HG02885 (cell line): ENCODE measurements at regions not wholly inside any gene's neighbourhood (a gene's known extent, or its start where the extent isn't known, plus 50 kb on each side); places are given as distances from the start of the nearest gene placed in this dataset.
A peak's percentile ranks its signal among the peaks of the same experiment; 100 is the strongest.
"Not testable (repeated sequence)": the region's sequence is repeated elsewhere in the genome, so short reads cannot be mapped to it uniquely, and the experiment has no call there.

Experiments
- ATAC-seq: cut with Tn5 transposase; IDR thresholded peaks from one replicate; pipeline ENCODE4 v1.9.1; 2021; ENCODE audit warnings: mild to moderate bottlenecking; ENCODE audit not compliant: unreplicated experiment, poor library complexity

DNA sequence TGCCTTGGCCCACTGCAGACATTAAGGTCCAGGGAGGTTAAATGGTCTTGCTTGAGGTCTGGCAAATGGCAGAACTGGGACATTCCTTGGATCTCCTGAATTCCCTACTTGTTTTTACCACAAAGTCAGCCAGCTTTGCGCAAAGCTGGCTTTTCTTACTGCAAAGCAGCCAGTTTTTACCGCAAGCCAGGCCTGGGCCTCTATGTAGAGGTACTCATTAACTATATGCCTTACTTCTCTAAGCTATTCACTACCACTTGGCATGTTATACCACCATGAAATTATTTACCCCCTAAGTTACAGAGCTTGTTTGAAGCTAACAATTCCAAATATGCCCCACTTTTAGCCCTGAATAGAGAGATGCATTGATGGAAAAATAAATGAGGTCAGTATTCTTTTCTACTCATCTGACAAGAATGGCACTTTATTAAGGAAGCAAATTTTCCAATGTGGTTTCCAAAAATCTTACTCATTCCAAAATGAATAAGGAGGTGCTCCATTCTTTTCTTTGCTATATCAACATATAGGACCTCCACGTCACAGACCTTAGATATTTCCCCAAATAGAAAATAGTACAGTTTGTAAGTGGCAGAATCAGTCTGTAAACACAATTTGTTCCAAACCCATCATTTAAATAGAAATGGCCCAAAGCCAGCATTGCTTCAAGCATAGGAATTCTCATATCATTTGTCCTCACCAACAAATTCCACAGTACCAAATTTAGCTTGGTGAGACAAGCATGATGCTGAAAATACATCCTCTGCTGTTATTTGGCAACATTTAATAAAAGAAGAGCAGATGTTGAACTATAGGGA lies 143.9 kb upstream of the TSC22D1 start:
- ATAC-seq, result no peak

DNA sequence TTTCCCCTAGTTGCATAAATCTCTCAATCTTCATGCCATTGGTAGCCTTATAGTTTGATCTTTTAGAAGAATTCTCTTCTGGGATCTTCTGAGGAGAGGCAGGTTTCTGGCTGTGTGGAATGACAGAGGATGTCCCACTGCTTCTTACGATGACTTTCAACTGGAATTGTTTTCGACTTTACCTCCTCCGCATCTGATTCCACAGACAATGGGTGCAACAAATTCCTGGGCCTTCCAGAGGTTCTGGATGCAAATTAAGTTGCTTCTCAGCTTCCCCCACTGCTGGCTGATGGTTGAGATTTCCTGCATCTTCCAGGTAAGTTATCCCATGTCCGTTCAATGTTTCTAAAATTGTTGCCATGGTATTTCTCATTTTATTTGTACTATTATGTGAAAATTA lies 142.3 kb upstream of the TSC22D1 start:
- ATAC-seq, result no peak

DNA sequence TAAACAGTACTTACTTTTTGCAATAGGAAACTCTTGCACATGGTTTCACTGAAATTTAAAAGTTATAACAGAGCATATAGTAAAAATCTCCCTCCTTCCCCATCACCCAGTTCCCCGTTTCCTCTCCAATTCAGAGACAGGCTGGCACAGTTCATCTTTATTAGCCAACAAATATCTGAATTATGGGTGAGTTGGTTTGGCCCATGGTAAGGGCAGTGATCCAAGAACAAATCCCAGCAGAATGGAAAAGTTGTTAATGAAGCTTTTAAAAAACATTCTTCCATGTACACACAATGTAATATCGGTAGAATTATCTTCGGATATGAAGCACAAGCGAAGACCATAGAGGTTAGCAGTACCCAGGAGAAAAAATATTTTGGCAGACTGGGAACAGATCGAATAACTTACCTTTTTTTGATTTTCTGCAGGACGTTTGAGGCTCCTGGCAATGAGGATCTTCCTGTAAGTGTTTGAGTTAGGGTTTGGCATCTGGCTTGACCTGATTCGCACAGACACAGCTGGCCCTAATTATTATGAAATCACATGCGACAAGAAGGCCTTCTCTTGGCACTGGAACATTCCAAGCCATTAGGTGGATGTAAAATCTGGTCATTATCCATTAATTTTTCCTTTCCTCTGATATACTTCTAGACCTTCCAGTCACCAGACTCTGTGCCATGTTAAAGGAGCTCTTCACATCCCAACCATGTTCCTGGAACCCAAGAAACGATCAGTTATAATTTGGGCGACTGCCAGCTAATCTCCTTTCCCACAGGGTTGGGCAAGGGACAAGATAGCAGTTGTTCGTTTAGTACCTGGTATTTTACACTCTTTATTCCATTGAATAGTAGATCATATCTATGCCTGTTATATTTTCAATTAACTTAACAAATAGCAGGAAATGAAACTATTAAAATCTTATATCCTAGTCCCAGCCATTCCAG lies 139.4 kb upstream of the TSC22D1 start:
- ATAC-seq, result no peak

- ATAC-seq, result no peak
Measured at GRCh38 chr13:44713788-44714469, 137.8 kb upstream of the TSC22D1 start.

- ATAC-seq, result no peak
Measured at GRCh38 chr13:44711706-44712105, 135.6 kb upstream of the TSC22D1 start.

DNA sequence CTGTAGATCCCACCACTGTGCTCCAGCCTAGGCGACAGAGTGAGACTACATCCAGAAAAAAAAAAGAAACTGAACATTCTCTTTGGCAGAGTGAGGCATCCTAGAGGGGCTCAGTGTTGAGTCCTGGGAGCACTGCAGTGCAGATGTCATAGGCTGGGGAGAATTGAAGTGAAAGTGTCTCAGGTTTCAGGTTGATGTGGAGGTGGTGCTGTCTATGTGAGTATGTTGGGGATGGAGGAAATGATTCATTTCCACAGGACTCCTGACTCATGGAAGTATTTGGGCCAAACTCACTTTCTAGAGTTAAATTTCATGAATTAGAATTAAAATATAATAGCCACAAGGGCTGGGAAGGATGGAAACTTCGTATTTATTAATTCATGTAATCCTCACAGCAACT lies 134.4 kb upstream of the TSC22D1 start:
- ATAC-seq, result peak; percentile 86

GRCh38 chr13:44704811-44705210 lies 128.7 kb upstream of the TSC22D1 start:
- ATAC-seq, result not testable (repeated sequence)

DNA sequence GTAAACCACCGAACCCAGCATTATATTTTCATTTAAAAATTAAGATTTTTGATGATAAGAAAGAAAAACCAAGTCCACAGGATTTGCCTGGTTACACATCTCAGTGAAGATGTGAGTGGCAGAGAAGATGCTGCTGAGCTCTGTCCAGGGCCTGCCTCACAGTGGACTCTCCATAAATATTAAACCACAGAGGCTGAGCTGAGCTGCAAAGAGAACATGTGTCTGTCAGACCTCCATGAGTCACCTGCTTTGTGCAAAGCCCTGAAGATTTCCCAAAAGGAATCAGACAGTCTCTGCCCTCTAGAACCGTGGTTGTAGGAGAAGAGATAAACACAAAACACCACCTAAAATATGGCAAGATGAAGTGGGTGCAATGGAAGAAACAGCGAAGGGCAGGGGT lies 127.2 kb upstream of the TSC22D1 start:
- ATAC-seq, result no peak

- ATAC-seq, result no peak
Measured at GRCh38 chr13:44698066-44698465, 121.9 kb upstream of the TSC22D1 start.

DNA sequence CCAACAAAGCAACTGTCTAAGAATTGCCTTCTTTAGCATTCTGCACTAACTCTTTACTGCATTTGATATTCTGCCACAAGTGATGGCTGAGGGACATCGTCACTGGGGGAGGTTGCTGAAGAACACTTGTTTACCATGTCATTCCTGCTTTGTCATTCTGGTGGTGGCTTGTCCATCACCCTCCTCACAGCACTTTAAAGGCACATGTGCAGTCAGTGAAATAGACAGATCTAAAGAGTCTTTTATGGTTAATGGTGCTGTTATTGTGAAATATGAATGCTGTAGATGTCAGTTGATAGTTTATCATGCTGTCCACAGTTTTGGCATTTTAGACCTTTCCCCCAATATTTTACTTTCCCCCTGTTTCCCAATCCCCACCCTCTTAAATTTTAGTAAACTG lies 120.9 kb upstream of the TSC22D1 start:
- ATAC-seq, result no peak

- ATAC-seq, result no peak
Measured at GRCh38 chr13:44695520-44695919, 119.4 kb upstream of the TSC22D1 start.

- ATAC-seq, result no peak
Measured at GRCh38 chr13:44694842-44695241, 118.7 kb upstream of the TSC22D1 start.

GRCh38 chr13:44694291-44694690 lies 118.2 kb upstream of the TSC22D1 start:
- ATAC-seq, result no peak

DNA sequence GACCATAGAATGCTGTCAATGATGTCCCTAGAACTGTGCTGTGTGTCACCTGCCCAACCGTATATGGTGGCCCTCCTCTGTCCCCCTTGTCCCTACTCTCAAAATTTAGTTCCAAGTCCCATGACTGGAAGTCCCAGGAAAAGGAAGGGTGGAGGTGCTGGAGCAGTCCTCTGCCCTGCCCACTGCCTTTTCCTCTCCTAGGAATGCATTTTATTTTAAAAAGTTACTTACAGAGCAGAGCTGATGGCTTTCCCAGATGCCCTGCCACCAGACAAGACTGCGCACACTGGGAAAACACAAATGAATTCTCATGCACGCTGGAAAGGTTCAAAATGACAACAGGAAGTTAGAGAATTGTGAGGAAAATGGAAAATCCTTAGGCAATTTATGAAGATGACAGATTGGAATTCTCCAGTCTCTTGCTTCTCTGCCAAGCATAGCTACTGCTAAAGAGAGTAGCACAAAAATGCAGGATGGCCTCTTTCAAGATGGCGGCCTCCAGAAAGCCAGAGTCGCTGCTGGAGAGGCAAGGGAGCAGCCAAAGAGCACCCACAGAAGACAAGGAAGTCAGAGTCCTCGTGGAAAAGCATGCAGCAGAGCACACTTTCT lies 117.1 kb upstream of the TSC22D1 start:
- no peak for ATAC-seq

DNA sequence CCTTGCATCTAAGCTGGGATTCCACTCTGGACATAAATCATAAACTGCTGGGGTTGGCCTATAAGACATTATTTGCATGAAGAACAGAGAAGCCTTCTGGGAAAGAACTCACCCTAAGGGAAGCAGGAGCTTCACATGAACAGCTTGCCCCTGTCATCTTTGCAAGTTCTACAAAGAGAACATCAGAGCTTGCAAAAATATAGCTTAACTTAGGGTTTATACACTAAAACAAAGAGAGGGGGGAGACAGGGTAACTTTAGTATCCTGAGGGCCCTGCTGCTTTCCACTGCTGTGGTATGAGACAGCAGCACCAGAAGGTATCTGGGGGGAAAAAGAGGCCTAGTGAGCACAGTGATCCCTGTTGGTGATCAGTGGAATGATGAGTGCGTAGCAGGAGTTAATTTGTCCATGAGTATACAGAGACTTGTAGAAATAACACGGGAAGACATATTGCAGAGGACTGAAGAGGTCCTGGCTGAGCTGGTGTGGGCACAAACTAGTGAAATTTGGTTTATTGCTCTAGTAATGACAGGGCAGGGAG lies 116.1 kb upstream of the TSC22D1 start:
- ATAC-seq, result no peak

GRCh38 chr13:44690376-44690775 lies 114.2 kb upstream of the TSC22D1 start:
- no peak for ATAC-seq

GRCh38 chr13:44688652-44689051 lies 112.5 kb upstream of the TSC22D1 start:
- ATAC-seq, result no peak

- no peak for ATAC-seq
Measured at GRCh38 chr13:44686531-44686934, 110.4 kb upstream of the TSC22D1 start.

GRCh38 chr13:44685641-44686040 lies 109.5 kb upstream of the TSC22D1 start:
- ATAC-seq, result no peak

DNA sequence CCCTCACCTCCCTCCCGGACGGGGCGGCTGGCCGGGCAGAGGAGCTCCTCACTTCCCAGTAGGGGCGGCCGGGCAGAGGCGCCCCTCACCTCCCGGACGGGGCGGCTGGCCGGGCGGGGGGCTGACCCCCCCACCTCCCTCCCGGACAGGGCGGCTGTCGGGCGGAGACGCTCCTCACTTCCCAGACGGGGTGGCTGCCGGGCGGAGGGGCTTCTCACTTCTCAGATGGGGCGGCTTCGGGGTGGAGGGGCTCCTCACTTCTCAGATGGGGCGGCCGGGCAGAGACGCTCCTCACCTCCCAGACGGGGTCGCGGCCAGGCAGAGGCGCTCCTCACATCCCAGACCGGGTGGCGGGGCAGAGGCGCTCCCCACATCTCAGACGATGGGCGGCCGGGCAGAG lies 106.3 kb upstream of the TSC22D1 start:
- ATAC-seq, result not testable (repeated sequence)
